HEK293 (cell line): ENCODE measurements at regions not wholly inside any gene's neighbourhood (a gene's known extent, or its start where the extent isn't known, plus 50 kb on each side); places are given as distances from the start of the nearest gene placed in this dataset.

Experiments
- YY1 ChIP-seq: fragments of 450-650 bp; formaldehyde crosslinking; IDR thresholded peaks from 2 replicates; pipeline ENCODE4 v1.5.1; 2018; ENCODE audit warnings: missing biosample characterization, missing genetic modification characterization
- ZEB2 ChIP-seq: fragments of 450-650 bp; formaldehyde crosslinking; IDR thresholded peaks from 2 replicates; pipeline ENCODE4 v1.5.1; 2016; ENCODE audit warnings: missing biosample characterization, missing genetic modification characterization
- ZNF184 ChIP-seq: fragments of 450-650 bp; IDR thresholded peaks from 2 replicates; pipeline ENCODE4 v1.5.1; 2018; ENCODE audit warnings: missing biosample characterization, mild to moderate bottlenecking, missing genetic modification characterization
- ZNF223 ChIP-seq: fragments of 450-650 bp; formaldehyde crosslinking; IDR thresholded peaks from 2 replicates; pipeline ENCODE4 v1.5.1; 2016; ENCODE audit warnings: missing biosample characterization, missing genetic modification characterization
- ZNF24 ChIP-seq: fragments of 450-650 bp; formaldehyde crosslinking; IDR thresholded peaks from 2 replicates; pipeline ENCODE4 v1.5.1; 2016; ENCODE audit warnings: missing biosample characterization, missing genetic modification characterization
- ZNF324 ChIP-seq: fragments of 450-650 bp; formaldehyde crosslinking; IDR thresholded peaks from 2 replicates; pipeline ENCODE4 v1.5.1; 2016; ENCODE audit warnings: missing biosample characterization, missing genetic modification characterization
- ZNF571 ChIP-seq: fragments of 450-650 bp; formaldehyde crosslinking; IDR thresholded peaks from 2 replicates; pipeline ENCODE4 v1.5.0; 2017; ENCODE audit warnings: missing biosample characterization, missing genetic modification characterization
- ZNF654 ChIP-seq: fragments of 450-650 bp; formaldehyde crosslinking; IDR thresholded peaks from 2 replicates; pipeline ENCODE4 v1.5.1; 2016; ENCODE audit warnings: low read depth, missing biosample characterization, missing genetic modification characterization
- ZNF776 ChIP-seq: fragments of 450-650 bp; formaldehyde crosslinking; IDR thresholded peaks from 2 replicates; pipeline ENCODE4 v1.5.0; 2017; ENCODE audit warnings: missing biosample characterization, missing genetic modification characterization, borderline replicate concordance
- ZNF830 ChIP-seq: fragments of 450-650 bp; IDR thresholded peaks from 2 replicates; pipeline ENCODE4 v1.5.0; 2018; ENCODE audit warnings: missing biosample characterization, missing genetic modification characterization, low read depth, mild to moderate bottlenecking, moderate library complexity
- TF ChIP-seq, protein P1 (sequence below): fragments of 450-650 bp; formaldehyde crosslinking; IDR thresholded peaks from 2 replicates; pipeline ENCODE4 v1.5.1; 2016; ENCODE audit warnings: missing biosample characterization, missing genetic modification characterization
- TF ChIP-seq, protein P2 (sequence below): fragments of 450-650 bp; formaldehyde crosslinking; IDR thresholded peaks from 2 replicates; pipeline ENCODE4 v1.5.1; 2016; ENCODE audit warnings: missing biosample characterization, missing genetic modification characterization
- TF ChIP-seq, protein P3 (sequence below): fragments of 450-650 bp; formaldehyde crosslinking; IDR thresholded peaks from 2 replicates; pipeline ENCODE4 v1.5.1; 2016; ENCODE audit warnings: missing biosample characterization, missing genetic modification characterization
- TF ChIP-seq, protein P4 (sequence below): fragments of 450-650 bp; formaldehyde crosslinking; IDR thresholded peaks from 2 replicates; pipeline ENCODE4 v1.5.1; 2017; ENCODE audit warnings: missing biosample characterization, missing genetic modification characterization

DNA sequence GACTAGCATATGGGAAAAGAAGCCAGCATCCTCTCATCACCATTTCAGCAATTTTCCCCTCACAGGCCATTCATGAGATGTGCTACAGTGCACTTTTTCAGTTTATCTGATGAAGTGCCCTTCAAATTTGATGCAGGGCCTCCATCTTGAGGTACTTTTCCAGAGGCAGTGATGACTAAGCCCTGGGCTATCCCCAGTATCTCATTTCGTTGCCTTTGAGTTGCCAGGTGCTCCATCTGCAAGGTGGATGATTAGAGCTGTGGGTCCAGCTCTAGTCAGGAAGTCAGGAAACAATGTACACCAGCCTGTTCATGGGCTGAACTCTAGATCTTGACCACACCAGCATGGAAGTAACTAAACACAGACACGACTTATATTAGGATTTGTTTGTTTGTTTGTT lies 425.2 kb downstream of the METTL4 start:
- TF ChIP-seq YY1 (tag by site-specific recombination) (no peak), ZEB2 (tag by site-specific recombination) (no peak), ZNF223 (tag by site-specific recombination) (no peak), ZNF24 (no peak), ZNF830 (tag by site-specific recombination) (no peak), ZNF571 (tag by site-specific recombination) (no peak), ZNF776 (tag by site-specific recombination) (no peak), ZNF324 (tag by site-specific recombination) (no peak), ZNF654 (tag by site-specific recombination) (no peak), ZNF184 (tag by site-specific recombination) (no peak)
- TF ChIP-seq, protein P1, sequence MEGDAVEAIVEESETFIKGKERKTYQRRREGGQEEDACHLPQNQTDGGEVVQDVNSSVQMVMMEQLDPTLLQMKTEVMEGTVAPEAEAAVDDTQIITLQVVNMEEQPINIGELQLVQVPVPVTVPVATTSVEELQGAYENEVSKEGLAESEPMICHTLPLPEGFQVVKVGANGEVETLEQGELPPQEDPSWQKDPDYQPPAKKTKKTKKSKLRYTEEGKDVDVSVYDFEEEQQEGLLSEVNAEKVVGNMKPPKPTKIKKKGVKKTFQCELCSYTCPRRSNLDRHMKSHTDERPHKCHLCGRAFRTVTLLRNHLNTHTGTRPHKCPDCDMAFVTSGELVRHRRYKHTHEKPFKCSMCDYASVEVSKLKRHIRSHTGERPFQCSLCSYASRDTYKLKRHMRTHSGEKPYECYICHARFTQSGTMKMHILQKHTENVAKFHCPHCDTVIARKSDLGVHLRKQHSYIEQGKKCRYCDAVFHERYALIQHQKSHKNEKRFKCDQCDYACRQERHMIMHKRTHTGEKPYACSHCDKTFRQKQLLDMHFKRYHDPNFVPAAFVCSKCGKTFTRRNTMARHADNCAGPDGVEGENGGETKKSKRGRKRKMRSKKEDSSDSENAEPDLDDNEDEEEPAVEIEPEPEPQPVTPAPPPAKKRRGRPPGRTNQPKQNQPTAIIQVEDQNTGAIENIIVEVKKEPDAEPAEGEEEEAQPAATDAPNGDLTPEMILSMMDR (tag by site-specific recombination), result no peak
- TF ChIP-seq, protein P2, sequence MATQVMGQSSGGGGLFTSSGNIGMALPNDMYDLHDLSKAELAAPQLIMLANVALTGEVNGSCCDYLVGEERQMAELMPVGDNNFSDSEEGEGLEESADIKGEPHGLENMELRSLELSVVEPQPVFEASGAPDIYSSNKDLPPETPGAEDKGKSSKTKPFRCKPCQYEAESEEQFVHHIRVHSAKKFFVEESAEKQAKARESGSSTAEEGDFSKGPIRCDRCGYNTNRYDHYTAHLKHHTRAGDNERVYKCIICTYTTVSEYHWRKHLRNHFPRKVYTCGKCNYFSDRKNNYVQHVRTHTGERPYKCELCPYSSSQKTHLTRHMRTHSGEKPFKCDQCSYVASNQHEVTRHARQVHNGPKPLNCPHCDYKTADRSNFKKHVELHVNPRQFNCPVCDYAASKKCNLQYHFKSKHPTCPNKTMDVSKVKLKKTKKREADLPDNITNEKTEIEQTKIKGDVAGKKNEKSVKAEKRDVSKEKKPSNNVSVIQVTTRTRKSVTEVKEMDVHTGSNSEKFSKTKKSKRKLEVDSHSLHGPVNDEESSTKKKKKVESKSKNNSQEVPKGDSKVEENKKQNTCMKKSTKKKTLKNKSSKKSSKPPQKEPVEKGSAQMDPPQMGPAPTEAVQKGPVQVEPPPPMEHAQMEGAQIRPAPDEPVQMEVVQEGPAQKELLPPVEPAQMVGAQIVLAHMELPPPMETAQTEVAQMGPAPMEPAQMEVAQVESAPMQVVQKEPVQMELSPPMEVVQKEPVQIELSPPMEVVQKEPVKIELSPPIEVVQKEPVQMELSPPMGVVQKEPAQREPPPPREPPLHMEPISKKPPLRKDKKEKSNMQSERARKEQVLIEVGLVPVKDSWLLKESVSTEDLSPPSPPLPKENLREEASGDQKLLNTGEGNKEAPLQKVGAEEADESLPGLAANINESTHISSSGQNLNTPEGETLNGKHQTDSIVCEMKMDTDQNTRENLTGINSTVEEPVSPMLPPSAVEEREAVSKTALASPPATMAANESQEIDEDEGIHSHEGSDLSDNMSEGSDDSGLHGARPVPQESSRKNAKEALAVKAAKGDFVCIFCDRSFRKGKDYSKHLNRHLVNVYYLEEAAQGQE (tag by site-specific recombination), result no peak
- TF ChIP-seq, protein P3, sequence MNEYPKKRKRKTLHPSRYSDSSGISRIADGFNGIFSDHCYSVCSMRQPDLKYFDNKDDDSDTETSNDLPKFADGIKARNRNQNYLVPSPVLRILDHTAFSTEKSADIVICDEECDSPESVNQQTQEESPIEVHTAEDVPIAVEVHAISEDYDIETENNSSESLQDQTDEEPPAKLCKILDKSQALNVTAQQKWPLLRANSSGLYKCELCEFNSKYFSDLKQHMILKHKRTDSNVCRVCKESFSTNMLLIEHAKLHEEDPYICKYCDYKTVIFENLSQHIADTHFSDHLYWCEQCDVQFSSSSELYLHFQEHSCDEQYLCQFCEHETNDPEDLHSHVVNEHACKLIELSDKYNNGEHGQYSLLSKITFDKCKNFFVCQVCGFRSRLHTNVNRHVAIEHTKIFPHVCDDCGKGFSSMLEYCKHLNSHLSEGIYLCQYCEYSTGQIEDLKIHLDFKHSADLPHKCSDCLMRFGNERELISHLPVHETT (tag by site-specific recombination), result no peak
- TF ChIP-seq, protein P4, sequence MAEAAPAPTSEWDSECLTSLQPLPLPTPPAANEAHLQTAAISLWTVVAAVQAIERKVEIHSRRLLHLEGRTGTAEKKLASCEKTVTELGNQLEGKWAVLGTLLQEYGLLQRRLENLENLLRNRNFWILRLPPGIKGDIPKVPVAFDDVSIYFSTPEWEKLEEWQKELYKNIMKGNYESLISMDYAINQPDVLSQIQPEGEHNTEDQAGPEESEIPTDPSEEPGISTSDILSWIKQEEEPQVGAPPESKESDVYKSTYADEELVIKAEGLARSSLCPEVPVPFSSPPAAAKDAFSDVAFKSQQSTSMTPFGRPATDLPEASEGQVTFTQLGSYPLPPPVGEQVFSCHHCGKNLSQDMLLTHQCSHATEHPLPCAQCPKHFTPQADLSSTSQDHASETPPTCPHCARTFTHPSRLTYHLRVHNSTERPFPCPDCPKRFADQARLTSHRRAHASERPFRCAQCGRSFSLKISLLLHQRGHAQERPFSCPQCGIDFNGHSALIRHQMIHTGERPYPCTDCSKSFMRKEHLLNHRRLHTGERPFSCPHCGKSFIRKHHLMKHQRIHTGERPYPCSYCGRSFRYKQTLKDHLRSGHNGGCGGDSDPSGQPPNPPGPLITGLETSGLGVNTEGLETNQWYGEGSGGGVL (tag by site-specific recombination), result no peak
